ENCODE measurements at regions not wholly inside any gene's neighbourhood (a gene's known extent, or its start where the extent isn't known, plus 50 kb on each side); places are given as distances from the start of the nearest gene placed in this dataset.

DNA sequence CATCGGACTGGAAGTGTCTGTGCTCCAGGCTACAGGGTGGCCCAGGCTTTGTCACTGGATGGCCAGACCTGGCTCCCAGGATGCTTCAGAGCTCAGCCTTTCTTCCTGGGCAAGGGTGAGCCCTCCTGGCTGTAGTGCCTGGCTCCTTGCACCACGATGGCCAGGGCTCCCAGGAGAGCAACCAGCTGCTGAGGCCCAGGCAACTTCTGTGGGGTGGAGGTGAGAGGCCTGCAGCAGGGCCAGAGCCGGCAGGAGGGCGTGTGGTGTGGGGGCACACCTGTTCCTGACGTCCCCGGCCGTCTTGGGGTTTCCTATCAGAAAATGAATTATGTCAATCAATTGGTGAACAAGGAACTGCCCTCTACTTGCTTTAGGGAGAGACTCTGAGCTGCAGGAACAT, 82.1 kb downstream of the DHCR7 start:
- DNase-seq (ENCODE audit: low spot score): no peak
- H3K4me1 Mint-ChIP-seq (ENCODE audit: low read depth): no peaks in the 10 kb centered on the region
- no peaks in the 10 kb centered on the region for H3K27me3 Mint-ChIP-seq (ENCODE audit: insufficient read depth)
- H3K9me3 Mint-ChIP-seq: no peaks in the 10 kb centered on the region
- intact Hi-C loops (cut with micrococcal nuclease): no loop called here
- H3K36me3 Mint-ChIP-seq (ENCODE audit: low read depth): no peaks in the 10 kb centered on the region
- H3K27ac Mint-ChIP-seq: no peak overlapping the region
- H3K4me3 Mint-ChIP-seq: no peak overlapping the region

DNA sequence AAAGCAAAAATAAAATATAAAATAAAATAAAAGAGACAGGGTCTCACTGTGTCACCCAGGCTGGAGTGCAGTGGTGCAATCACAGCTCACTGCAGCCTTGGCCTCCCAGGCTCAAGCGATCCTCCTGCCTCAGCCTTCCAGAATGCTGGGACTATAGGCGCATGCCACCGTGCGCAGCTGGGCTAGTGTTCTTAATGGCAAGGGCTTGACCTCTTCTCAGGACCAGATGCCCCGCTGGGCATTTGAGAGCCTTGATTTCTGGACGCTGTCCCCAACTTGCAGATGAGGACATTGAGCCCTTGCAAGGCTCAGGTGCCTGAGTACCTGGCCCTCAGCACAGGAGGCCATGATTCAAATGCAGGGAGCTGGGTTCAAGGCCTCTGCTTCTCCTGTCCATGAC, 82.6 kb downstream of the DHCR7 start:
- H3K27me3 Mint-ChIP-seq (ENCODE audit: insufficient read depth): no peaks in the 10 kb centered on the region
- no peak for DNase-seq (ENCODE audit: low spot score)
- no peak overlapping the region for H3K4me3 Mint-ChIP-seq
- H3K9me3 Mint-ChIP-seq: no peaks in the 10 kb centered on the region
- intact Hi-C loops (cut with micrococcal nuclease): no loop called here
- no peak overlapping the region for H3K27ac Mint-ChIP-seq
- H3K4me1 Mint-ChIP-seq (ENCODE audit: low read depth): no peaks in the 10 kb centered on the region
- no peaks in the 10 kb centered on the region for H3K36me3 Mint-ChIP-seq (ENCODE audit: low read depth)

DNA sequence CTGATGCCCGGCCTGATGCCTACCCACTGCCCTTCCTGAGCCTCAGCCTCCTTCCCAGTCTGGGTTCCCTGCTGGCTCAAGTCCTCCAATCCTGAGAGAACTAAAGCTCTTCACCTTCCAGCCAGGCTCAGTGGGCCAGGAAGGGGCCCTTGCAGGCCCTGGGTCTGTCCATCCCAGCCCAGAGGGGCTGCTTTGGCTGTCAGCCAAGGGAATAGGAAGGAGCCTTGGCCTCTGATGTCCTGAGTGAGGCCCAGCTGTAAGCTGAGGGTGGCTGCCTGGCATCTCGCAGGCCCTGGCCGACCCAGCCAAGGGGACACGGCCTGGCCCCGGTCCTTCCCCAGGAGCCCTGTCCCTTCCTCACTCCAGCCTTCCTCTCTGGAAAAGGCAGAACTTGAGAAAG, 83.4 kb downstream of the DHCR7 start:
- DNase-seq (ENCODE audit: low spot score): no peak
- Mint-ChIP-seq H3K4me3 (no peak overlapping the region), H3K36me3 (ENCODE audit: low read depth) (no peaks in the 10 kb centered on the region), H3K9me3 (no peaks in the 10 kb centered on the region), H3K4me1 (ENCODE audit: low read depth) (no peaks in the 10 kb centered on the region), H3K27me3 (ENCODE audit: insufficient read depth) (no peaks in the 10 kb centered on the region), H3K27ac (no peak overlapping the region)
- intact Hi-C loops (cut with micrococcal nuclease): no loop called here

DNA sequence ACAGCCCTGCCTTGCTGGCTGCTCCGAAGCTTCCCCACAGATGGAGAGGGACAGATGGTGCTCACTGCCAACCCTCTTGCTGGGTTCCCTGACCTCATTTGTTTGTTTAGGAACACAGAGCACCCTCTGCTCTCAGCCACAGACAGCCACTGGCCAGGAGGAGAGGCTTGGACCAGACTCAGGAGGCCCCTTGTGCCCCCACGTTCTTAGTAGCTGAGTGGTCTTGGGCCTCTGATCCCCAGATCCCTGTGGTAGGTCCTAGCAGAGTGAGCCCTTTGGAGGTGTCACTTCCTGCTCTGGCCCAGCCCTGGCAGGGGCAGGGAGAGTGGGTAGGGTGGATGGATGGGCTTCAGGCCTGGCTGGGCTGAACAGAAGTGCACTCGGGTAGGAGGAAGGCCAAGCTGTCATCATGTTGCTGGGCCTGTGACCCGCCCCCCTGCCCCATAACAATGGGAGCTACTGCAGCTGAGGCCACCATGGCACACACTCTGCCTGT, 84.0 kb downstream of the DHCR7 start:
- Mint-ChIP-seq H3K36me3 (ENCODE audit: low read depth) (no peaks in the 10 kb centered on the region), H3K4me3 (no peak overlapping the region), H3K27ac (no peak overlapping the region), H3K9me3 (no peaks in the 10 kb centered on the region), H3K4me1 (ENCODE audit: low read depth) (no peaks in the 10 kb centered on the region), H3K27me3 (ENCODE audit: insufficient read depth) (no peaks in the 10 kb centered on the region)
- no peak for DNase-seq (ENCODE audit: low spot score)
- intact Hi-C loops (cut with micrococcal nuclease): no loop called here

DNA sequence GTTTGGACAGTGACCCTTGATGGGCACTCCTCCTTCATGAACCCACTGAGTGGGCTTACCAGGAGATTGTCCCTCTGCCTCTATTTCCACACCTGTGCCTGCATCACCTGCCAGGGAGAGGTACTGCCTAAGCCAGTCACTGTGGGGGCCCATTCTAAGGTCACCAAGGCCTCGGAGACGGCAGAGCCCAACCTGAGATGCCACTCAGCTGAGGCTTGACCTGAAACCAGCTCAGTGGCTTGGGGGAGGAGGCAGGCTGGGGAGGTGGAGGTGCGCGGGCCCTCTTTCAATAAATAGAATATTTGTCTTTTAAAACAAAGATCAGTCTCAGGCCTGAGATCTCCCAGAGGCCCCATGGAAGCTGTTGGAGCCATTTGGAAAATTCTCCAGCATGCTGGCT, 84.5 kb downstream of the DHCR7 start:
- intact Hi-C loops (cut with micrococcal nuclease): no loop called here
- no peaks in the 10 kb centered on the region for H3K9me3 Mint-ChIP-seq
- H3K4me1 Mint-ChIP-seq (ENCODE audit: low read depth): no peaks in the 10 kb centered on the region
- no peaks in the 10 kb centered on the region for H3K36me3 Mint-ChIP-seq (ENCODE audit: low read depth)
- H3K4me3 Mint-ChIP-seq: no peak overlapping the region
- DNase-seq (ENCODE audit: low spot score): no peak
- no peaks in the 10 kb centered on the region for H3K27me3 Mint-ChIP-seq (ENCODE audit: insufficient read depth)
- no peak overlapping the region for H3K27ac Mint-ChIP-seq

DNA sequence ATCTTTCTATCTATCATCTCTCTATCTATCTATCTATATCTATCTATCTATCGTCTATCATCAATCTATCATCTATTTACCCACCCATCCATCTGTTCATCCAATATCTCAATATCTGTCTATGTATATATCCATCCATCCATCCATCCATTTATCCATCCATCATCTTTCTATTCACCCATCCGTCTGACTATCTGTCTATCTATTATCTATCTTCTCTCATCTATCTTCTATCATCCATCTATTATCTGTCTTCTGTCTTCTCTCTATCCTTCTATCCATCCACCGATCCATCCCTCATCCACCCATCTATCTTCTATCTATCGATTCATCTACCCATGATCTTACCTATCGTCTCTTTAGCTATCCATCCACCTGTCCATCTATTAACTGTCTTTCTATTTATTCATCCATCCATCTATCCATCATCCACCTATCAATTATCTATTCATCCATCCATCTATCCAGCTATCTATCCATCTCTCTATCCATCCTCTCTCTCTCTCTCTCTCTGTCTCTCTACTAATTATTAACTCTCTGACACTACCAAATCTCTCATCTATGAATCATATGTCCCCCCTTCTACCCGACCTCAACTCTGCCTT, 89.1 kb downstream of the DHCR7 start:
- Mint-ChIP-seq H3K4me3 (no peak overlapping the region), H3K27me3 (ENCODE audit: insufficient read depth) (no peaks in the 10 kb centered on the region), H3K36me3 (ENCODE audit: low read depth) (no peaks in the 10 kb centered on the region), H3K27ac (no peak overlapping the region), H3K9me3 (no peaks in the 10 kb centered on the region), H3K4me1 (ENCODE audit: low read depth) (no peaks in the 10 kb centered on the region)
- intact Hi-C loops (cut with micrococcal nuclease): no loop called here
- DNase-seq (ENCODE audit: low spot score): no peak

DNA sequence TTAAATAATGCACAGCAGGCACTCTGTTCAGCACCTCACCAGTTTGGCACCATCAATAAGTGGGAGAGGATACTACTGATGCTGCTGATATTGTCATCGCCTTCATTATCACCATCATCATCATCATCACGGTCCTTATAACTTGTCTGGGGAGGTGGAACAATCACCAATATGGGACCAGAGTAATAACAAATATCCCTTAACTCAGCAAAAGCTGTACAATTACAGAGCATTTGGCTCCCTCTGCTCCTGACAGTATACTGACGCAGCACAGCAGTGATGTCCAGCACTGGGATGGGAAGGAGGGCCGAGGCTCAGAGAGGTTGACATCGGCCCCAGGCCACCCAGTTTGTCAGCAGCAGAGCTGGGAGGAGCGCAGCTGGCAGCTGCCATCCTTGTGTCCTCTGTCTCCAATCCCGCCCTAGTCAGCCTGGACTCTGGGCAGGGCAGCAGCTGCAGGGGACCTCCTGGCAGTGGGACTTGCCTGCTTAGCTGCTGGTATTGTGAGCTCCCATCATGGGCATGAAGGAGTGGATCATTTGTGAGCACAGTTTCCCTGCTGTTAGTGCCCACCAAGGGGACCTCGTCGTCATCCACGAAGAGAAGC, 90.0 kb downstream of the DHCR7 start:
- no peak for DNase-seq (ENCODE audit: low spot score)
- H3K9me3 Mint-ChIP-seq: no peaks in the 10 kb centered on the region
- intact Hi-C loops (cut with micrococcal nuclease): no loop called here
- H3K27ac Mint-ChIP-seq: no peak overlapping the region
- no peaks in the 10 kb centered on the region for H3K36me3 Mint-ChIP-seq (ENCODE audit: low read depth)
- H3K27me3 Mint-ChIP-seq (ENCODE audit: insufficient read depth): no peaks in the 10 kb centered on the region
- H3K4me3 Mint-ChIP-seq: no peak overlapping the region
- H3K4me1 Mint-ChIP-seq (ENCODE audit: low read depth): no peaks in the 10 kb centered on the region

DNA sequence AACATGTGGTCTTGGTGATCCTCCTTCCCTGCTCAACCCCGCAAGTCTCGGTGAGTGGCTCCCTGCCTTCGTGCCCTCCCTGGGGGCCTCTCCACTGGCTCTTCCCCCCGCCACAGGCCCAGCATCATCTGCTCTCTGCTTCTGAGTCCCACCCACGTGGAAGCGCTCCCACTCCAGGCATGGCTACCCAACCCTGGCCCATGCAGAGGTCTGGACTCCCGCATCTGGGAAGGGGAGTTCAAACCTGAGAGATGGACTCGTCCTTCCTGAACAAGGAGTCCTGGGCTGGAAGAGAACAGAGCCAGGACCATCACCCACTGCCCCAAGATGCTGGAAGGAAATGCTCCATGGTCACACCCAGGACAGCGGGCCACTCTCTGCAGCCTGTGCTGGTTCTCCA, 90.8 kb downstream of the DHCR7 start:
- no peak for DNase-seq (ENCODE audit: low spot score)
- Mint-ChIP-seq H3K4me1 (ENCODE audit: low read depth) (no peaks in the 10 kb centered on the region), H3K36me3 (ENCODE audit: low read depth) (no peaks in the 10 kb centered on the region), H3K27me3 (ENCODE audit: insufficient read depth) (no peaks in the 10 kb centered on the region), H3K9me3 (no peaks in the 10 kb centered on the region), H3K4me3 (no peak overlapping the region), H3K27ac (no peak overlapping the region)
- intact Hi-C loops (cut with micrococcal nuclease): no loop called here

DNA sequence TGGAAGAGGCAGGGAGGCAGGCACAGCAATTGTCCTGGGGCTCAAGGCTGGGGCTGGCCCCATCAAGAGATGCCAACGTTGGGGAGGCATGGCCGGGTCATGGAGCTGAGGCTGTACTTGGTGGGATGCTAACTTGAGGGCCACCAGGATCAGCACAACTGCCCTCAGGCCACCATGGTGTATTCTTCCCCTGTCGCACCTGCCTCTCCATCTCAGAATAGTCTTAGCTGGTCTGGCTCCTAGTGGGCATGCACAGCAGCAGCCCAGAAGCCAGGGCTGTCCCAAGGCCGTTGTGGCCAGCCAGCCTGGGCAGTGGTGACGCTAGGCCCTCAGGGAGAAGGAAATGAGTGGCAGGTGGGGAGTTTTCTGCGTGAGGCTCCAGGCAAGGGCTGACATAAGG, 91.3 kb downstream of the DHCR7 start:
- no peak for DNase-seq (ENCODE audit: low spot score)
- Mint-ChIP-seq H3K9me3 (no peaks in the 10 kb centered on the region), H3K27ac (no peak overlapping the region), H3K4me3 (no peak overlapping the region), H3K27me3 (ENCODE audit: insufficient read depth) (no peaks in the 10 kb centered on the region), H3K4me1 (ENCODE audit: low read depth) (no peaks in the 10 kb centered on the region), H3K36me3 (ENCODE audit: low read depth) (no peaks in the 10 kb centered on the region)
- intact Hi-C loops (cut with micrococcal nuclease): no loop called here

DNA sequence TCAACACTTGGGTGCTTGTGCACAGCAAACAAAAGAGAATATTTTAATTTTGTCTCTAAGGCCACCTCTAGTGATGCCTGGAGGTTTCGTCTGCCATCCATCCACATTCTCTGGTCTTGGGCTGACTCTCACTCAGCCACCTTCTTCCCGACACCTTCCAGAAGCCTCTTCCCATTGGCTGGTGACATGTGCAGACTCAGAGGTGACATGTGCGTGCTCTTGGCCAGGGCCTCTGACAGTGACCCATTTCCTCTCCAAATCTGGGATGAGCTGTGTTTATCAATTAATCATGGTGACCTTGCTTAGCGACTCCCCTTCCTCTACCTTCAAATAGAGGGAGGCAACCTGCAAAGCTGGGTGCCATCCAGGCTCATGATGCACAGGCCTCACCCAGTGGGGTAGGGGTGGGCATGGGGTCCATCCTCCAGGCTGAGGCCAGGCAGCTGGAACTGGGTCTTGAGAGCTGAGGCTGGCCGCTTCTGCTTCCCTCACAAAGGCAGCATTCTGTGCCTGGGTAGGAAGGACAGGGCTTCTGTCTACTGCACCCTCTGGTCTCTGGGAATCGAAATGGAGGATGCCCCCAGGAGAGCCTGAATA, 91.8 kb downstream of the DHCR7 start:
- Mint-ChIP-seq H3K27ac (no peak overlapping the region), H3K9me3 (no peaks in the 10 kb centered on the region), H3K36me3 (ENCODE audit: low read depth) (no peaks in the 10 kb centered on the region), H3K27me3 (ENCODE audit: insufficient read depth) (no peaks in the 10 kb centered on the region), H3K4me1 (ENCODE audit: low read depth) (no peaks in the 10 kb centered on the region), H3K4me3 (no peak overlapping the region)
- DNase-seq (ENCODE audit: low spot score): no peak
- intact Hi-C loops (cut with micrococcal nuclease): no loop called here

DNA sequence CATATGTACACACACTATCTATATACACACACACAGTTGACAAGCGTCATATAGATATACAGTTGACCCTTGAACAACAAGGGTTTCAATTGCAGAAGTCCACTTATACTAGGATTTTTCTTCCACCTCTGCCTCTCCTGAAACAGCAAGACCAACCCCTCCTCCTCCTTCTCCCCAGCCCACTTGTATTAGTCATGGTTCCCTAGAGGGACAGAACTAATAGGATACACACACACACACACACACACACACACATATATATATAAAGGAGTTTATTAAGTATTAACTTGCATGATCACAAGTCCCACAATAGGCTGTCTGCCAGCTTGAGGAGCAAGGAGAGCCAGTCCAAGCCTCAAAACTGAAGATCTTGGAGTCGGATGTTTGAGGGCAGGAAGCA, 92.9 kb downstream of the DHCR7 start:
- no peak for DNase-seq (ENCODE audit: low spot score)
- H3K9me3 Mint-ChIP-seq: no peaks in the 10 kb centered on the region
- no peak overlapping the region for H3K27ac Mint-ChIP-seq
- H3K27me3 Mint-ChIP-seq (ENCODE audit: insufficient read depth): no peaks in the 10 kb centered on the region
- no peaks in the 10 kb centered on the region for H3K4me1 Mint-ChIP-seq (ENCODE audit: low read depth)
- intact Hi-C loops (cut with micrococcal nuclease): no loop called here
- no peak overlapping the region for H3K4me3 Mint-ChIP-seq
- no peaks in the 10 kb centered on the region for H3K36me3 Mint-ChIP-seq (ENCODE audit: low read depth)

DNA sequence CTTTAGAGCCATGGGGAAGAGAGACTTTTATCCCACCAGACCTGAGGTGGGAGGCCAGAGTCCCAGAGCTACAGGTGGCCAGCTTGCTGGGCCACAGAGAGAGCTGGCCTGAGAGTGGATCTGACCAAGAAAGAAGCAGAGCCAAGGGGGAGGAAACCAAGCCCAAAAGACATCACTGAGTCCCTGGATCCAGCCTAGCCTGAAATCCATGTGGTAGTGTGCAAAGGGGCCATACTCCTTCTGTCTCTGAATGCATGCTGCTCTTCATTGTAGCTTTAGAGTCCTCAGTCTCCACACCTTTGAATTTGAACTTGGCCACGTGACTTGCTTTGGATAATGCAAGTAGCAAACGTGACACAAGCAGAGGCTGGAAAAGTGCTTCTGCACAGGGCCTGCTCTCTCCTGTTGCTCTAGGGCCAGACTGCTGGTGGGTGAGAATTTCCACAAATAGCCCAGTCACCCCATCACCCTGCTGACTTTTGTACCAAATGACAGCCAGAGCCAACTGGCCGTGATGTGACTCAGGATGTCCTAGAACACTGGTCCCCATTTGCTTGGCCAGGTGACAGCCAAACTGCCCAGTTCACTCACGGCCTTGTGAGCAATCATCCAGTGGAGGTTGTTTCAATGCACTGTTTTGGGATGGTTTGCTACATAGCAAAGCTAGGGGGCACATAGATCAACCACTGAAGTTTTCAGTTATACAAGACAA, 93.6 kb downstream of the DHCR7 start:
- intact Hi-C loops (cut with micrococcal nuclease): no loop called here

DNA sequence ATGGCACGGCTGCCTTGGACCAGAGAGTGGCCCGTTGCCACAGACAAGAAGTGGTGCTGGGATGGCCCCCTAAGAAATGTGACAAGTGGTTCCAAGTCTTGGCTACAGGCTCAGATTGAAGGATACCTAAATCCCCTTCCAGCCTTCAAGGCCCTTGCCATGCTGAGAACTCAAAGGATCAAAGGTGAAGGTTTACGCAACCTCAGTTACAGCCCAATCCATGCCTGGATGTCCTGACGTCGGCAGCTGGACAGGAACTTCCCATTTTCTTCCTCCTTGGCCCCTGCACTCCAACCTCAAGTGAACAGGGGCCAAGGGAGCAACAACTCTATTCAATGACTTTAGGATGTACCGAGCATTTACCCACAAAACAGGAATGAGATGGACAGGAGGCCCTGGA, 95.4 kb downstream of the DHCR7 start:
- Mint-ChIP-seq H3K4me3 (no peak overlapping the region), H3K27me3 (ENCODE audit: insufficient read depth) (no peaks in the 10 kb centered on the region), H3K27ac (no peak overlapping the region), H3K4me1 (ENCODE audit: low read depth) (no peaks in the 10 kb centered on the region), H3K36me3 (ENCODE audit: low read depth) (no peaks in the 10 kb centered on the region), H3K9me3 (no peaks in the 10 kb centered on the region)
- intact Hi-C loops (cut with micrococcal nuclease): no loop called here
- no peak for DNase-seq (ENCODE audit: low spot score)

More for the DNA sequence above, 93.6 kb downstream of the DHCR7 start:
- no peaks in the 10 kb centered on the region for H3K27me3 Mint-ChIP-seq (ENCODE audit: insufficient read depth)
- no peaks in the 10 kb centered on the region for H3K9me3 Mint-ChIP-seq
- no peak for DNase-seq (ENCODE audit: low spot score)
- H3K27ac Mint-ChIP-seq: no peak overlapping the region
- H3K36me3 Mint-ChIP-seq (ENCODE audit: low read depth): no peaks in the 10 kb centered on the region
- no peaks in the 10 kb centered on the region for H3K4me1 Mint-ChIP-seq (ENCODE audit: low read depth)
- H3K4me3 Mint-ChIP-seq: no peak overlapping the region

Measured in activated T-helper 1 cell treated with anti-CD3 and anti-CD28 coated beads, Interleukin-12 subunit alpha, Interleukin-12 subunit beta, Interleukin-2, Interleukin-4 antibody, amounts not matched to agents 30 ng/mL and 10 ng/mL and 1 ng/mL, durations not matched to agents 14 hours and 24 hours and 36 hours (primary cell).